ENCODE measurements at regions not wholly inside any gene's neighbourhood (a gene's known extent, or its start where the extent isn't known, plus 50 kb on each side); places are given as distances from the start of the nearest gene placed in this dataset.
A peak's percentile ranks its signal among the peaks of the same experiment; 100 is the strongest.

- H3K4me3 ChIP-seq (ENCODE audit: low read depth, low read length) = no peak overlapping the region
- no peak for DNase-seq (ENCODE audit: low read depth)
- no peak for TF ChIP-seq CTCF (conservative IDR thresholded peaks at IDR 0.05; ENCODE audit: low read depth, low read length)
These were observed 850.2 kb upstream of the SLIT2 start for GRCh38 chr4:19401301-19402080.

GRCh38 chr4:19400820-19401219 is 850.9 kb upstream of the SLIT2 start:
- no peak for DNase-seq (ENCODE audit: low read depth)
- TF ChIP-seq CTCF (conservative IDR thresholded peaks at IDR 0.05; ENCODE audit: low read depth, low read length) = no peak

GRCh38 chr4:19399001-19399400 is 852.7 kb upstream of the SLIT2 start:
- peak; percentile 27 for DNase-seq (ENCODE audit: low read depth)
- no peak for TF ChIP-seq CTCF (conservative IDR thresholded peaks at IDR 0.05; ENCODE audit: low read depth, low read length)
- H3K4me3 ChIP-seq (ENCODE audit: low read depth, low read length) = no peak overlapping the region

More at GRCh38 chr4:19400820-19401219, 850.9 kb upstream of the SLIT2 start:
- H3K4me3 ChIP-seq (ENCODE audit: low read depth, low read length) = no peak overlapping the region

- TF ChIP-seq CTCF (conservative IDR thresholded peaks at IDR 0.05; ENCODE audit: low read depth, low read length) = no peak
- H3K4me3 ChIP-seq (ENCODE audit: low read depth, low read length) = no peak overlapping the region
- peak; percentile 20 for DNase-seq (ENCODE audit: low read depth)
These were observed 864.9 kb upstream of the SLIT2 start for GRCh38 chr4:19386786-19387185.

GRCh38 chr4:19382993-19383756 is 868.5 kb upstream of the SLIT2 start:
- no peak overlapping the region for H3K4me3 ChIP-seq (ENCODE audit: low read depth, low read length)
- peak; percentile 74 for DNase-seq (ENCODE audit: low read depth)
- TF ChIP-seq CTCF (conservative IDR thresholded peaks at IDR 0.05; ENCODE audit: low read depth, low read length) = no peak

- peak; percentile 77 for DNase-seq (ENCODE audit: low read depth)
- no peak for TF ChIP-seq CTCF (conservative IDR thresholded peaks at IDR 0.05; ENCODE audit: low read depth, low read length)
- no peak overlapping the region for H3K4me3 ChIP-seq (ENCODE audit: low read depth, low read length)
These were observed 870.6 kb upstream of the SLIT2 start for GRCh38 chr4:19381068-19381467.

Data from choroid plexus epithelial cell (primary cell).